ENCODE measurements at regions not wholly inside any gene's neighbourhood (a gene's known extent, or its start where the extent isn't known, plus 50 kb on each side); places are given as distances from the start of the nearest gene placed in this dataset.

GRCh38 chr7:17133977-17134376, 164.5 kb upstream of the AHR start:
- H3K4me3 ChIP-seq = no peak overlapping the region
- no peaks in the 10 kb centered on the region for H3K9me3 ChIP-seq
- H3K36me3 ChIP-seq = no peaks in the 10 kb centered on the region
- intact Hi-C loops (cut with DNase I) = no loop called here
- no peaks in the 10 kb centered on the region for H3K4me1 ChIP-seq
- H3K27me3 ChIP-seq = no peaks in the 10 kb centered on the region
- TF ChIP-seq POLR2AphosphoS5 (IDR thresholded peaks at IDR 0.05; ENCODE audit: insufficient read depth in 1 of 2, low read depth in 1 of 2) (no peak), CTCF (IDR thresholded peaks at IDR 0.05) (no peak), POLR2A (IDR thresholded peaks at IDR 0.05) (no peak)
- H3K27ac ChIP-seq = no peak overlapping the region
- DNase-seq (ENCODE audit: extremely low spot score in 2 of 2) = no peak

GRCh38 chr7:17134786-17135185, 163.7 kb upstream of the AHR start:
- H3K9me3 ChIP-seq = no peaks in the 10 kb centered on the region
- no peaks in the 10 kb centered on the region for H3K36me3 ChIP-seq
- no peak for DNase-seq (ENCODE audit: extremely low spot score in 2 of 2)
- TF ChIP-seq POLR2AphosphoS5 (IDR thresholded peaks at IDR 0.05; ENCODE audit: insufficient read depth in 1 of 2, low read depth in 1 of 2) = no peak
- TF ChIP-seq POLR2A (IDR thresholded peaks at IDR 0.05) = no peak
- no peak for TF ChIP-seq CTCF (IDR thresholded peaks at IDR 0.05)
- no peak overlapping the region for H3K27ac ChIP-seq
- intact Hi-C loops (cut with DNase I) = no loop called here
- H3K4me3 ChIP-seq = no peak overlapping the region
- H3K27me3 ChIP-seq = no peaks in the 10 kb centered on the region
- H3K4me1 ChIP-seq = peaks cover 7% of the 10 kb centered on the region

GRCh38 chr7:17136126-17136525, 162.3 kb upstream of the AHR start:
- no peak for DNase-seq (ENCODE audit: extremely low spot score in 2 of 2)
- H3K4me1 ChIP-seq = peaks cover 18% of the 10 kb centered on the region
- no peak overlapping the region for H3K4me3 ChIP-seq
- no peaks in the 10 kb centered on the region for H3K36me3 ChIP-seq
- TF ChIP-seq POLR2A (IDR thresholded peaks at IDR 0.05) (no peak), POLR2AphosphoS5 (IDR thresholded peaks at IDR 0.05; ENCODE audit: insufficient read depth in 1 of 2, low read depth in 1 of 2) (no peak), CTCF (IDR thresholded peaks at IDR 0.05) (no peak)
- H3K27ac ChIP-seq = no peak overlapping the region
- no peaks in the 10 kb centered on the region for H3K9me3 ChIP-seq
- intact Hi-C loops (cut with DNase I) = no loop called here
- no peaks in the 10 kb centered on the region for H3K27me3 ChIP-seq

GRCh38 chr7:17139081-17139480, 159.4 kb upstream of the AHR start:
- TF ChIP-seq POLR2AphosphoS5 (IDR thresholded peaks at IDR 0.05; ENCODE audit: insufficient read depth in 1 of 2, low read depth in 1 of 2) (no peak), POLR2A (IDR thresholded peaks at IDR 0.05) (no peak), CTCF (IDR thresholded peaks at IDR 0.05) (no peak)
- Histone ChIP-seq H3K9me3 (no peaks in the 10 kb centered on the region), H3K36me3 (no peaks in the 10 kb centered on the region), H3K4me1 (peaks cover 29% of the 10 kb centered on the region), H3K27me3 (no peaks in the 10 kb centered on the region), H3K4me3 (no peak overlapping the region), H3K27ac (peak overlapping the region; percentile 4)
- no peak for DNase-seq (ENCODE audit: extremely low spot score in 2 of 2)
- intact Hi-C loops (cut with DNase I) = no loop called here

GRCh38 chr7:17140406-17140805, 158.0 kb upstream of the AHR start:
- peaks cover 38% of the 10 kb centered on the region for H3K4me1 ChIP-seq
- H3K27ac ChIP-seq = no peak overlapping the region
- intact Hi-C loops (cut with DNase I) = no loop called here
- H3K27me3 ChIP-seq = no peaks in the 10 kb centered on the region
- H3K36me3 ChIP-seq = no peaks in the 10 kb centered on the region
- H3K9me3 ChIP-seq = no peaks in the 10 kb centered on the region
- H3K4me3 ChIP-seq = no peak overlapping the region
- DNase-seq (ENCODE audit: extremely low spot score in 2 of 2) = no peak
- TF ChIP-seq CTCF (IDR thresholded peaks at IDR 0.05) = no peak
- no peak for TF ChIP-seq POLR2A (IDR thresholded peaks at IDR 0.05)
- TF ChIP-seq POLR2AphosphoS5 (IDR thresholded peaks at IDR 0.05; ENCODE audit: insufficient read depth in 1 of 2, low read depth in 1 of 2) = no peak

All from vagina (tissue), 2 donors.